ENCODE measurements at regions not wholly inside any gene's neighbourhood (a gene's known extent, or its start where the extent isn't known, plus 50 kb on each side); places are given as distances from the start of the nearest gene placed in this dataset.
"Not testable (repeated sequence)": the region's sequence is repeated elsewhere in the genome, so short reads cannot be mapped to it uniquely, and the experiment has no call there.

DNA sequence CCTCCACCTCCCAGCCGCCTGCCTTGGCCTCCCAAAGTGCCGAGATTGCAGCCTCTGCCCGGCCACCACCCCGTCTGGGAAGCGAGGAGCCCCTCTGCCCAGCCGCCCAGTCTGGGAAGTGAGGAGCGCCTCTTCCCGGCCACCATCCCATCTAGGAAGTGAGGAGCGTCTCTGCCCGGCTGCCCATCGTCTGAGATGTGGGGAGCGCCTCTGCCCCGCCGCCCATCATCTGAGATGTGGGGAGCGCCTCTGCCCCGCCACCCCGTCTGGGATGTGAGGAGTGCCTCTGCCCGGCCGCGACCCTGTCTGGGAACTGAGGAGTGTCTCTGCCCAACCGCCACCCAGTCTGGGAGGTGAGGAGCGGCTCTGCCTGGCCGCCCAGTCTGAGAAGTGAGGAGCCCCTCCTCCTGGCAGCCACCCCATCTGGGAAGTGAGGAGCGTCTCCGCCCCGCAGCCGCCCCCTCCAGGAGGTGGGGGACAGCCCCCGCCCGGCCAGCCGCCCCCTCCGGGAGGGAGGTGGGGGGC is 296.3 kb downstream of the HNRNPD start:
- DNase-seq (ENCODE audit: low spot score), result not testable (repeated sequence)

DNA sequence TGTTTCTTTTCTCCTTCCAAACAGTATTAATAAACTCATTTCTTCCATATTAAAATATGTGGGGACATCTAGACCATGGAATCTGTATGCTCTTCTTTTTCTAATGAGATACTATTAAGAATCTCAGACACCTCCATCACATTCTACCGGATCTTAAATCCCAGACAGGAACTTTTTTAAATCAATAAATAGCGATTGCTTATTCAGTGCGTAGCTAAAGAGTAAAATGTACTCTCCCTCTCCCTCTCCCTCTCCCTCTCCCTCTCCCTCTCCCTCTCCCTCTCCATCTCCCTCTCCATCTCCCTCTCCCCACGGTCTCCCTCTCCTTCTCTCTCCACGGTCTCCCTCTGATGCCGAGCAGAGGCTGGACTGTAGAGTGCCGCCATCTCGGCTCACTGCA is 297.0 kb downstream of the HNRNPD start:
- no peak for DNase-seq (ENCODE audit: low spot score)

DNA sequence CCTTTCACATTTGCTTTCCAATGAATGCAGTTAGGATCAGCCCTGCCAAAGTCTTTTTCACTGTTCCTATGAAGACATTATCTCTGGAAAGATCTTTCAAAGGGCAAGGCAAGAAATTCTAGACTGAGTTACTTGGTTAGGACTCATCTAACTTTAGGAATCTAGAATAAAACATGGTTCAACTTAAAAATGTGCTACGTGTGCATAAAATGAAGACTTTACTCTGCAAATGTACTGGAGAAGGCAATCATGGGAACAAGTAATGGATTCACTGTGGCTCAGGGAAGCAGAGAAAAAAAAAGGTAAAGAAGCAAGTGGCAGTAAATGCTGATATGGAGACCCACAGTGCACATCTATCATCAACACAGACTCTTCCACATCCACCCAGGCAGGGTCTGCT is 297.4 kb downstream of the HNRNPD start:
- DNase-seq (ENCODE audit: low spot score), result no peak

DNA sequence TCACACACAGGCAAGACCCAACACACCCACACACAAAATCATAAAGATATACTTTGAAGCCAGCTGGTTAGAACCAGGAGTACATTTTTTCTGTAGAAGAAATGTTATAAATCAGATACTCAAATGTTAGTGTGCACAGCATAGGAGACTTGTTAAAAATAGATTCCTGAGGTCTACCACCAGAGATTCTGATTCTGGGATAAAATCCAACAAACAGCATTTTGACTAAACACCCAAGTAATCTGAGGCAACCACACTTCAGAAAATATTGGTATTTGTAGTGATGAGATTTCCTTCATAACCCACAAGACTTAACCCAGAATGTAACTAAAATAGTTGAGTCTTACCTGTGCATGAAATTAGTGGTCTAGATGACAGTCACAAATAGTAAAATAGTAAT is 301.8 kb downstream of the HNRNPD start:
- DNase-seq (ENCODE audit: low spot score), result no peak

DNA sequence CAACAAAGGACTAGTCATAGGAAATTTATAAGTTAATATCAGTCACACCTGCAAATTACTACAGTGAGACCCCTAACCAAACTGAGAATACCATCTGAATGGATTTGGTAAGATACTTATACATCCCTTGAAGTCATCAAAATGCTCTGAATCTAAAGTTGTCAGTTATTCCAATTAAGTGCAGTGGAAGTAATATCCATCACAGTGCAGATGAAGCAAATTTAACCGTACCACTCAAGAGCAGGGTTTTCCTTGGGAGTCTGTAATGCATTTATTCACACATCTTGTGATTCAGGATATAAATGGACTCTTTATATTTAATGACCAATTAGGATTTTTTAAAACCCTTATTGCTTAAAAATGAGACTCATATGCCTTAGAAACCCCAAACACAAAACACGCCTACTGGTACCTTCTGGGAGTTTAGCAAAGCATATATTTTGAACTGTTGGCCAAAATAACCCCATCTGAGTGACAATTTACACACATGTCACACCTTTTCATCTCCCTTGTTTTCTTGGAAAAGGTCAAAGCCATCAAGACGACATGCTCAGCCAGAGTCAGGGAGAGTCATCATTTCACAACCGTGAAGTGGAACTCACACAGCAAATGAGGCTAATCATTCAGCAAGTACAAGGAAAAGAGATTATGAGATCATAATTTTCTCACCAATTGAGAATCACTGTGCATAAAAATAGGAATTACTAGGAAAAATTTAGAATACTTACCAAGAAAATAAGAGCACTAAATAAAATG is 303.7 kb downstream of the HNRNPD start:
- no peak for DNase-seq (ENCODE audit: low spot score)

DNA sequence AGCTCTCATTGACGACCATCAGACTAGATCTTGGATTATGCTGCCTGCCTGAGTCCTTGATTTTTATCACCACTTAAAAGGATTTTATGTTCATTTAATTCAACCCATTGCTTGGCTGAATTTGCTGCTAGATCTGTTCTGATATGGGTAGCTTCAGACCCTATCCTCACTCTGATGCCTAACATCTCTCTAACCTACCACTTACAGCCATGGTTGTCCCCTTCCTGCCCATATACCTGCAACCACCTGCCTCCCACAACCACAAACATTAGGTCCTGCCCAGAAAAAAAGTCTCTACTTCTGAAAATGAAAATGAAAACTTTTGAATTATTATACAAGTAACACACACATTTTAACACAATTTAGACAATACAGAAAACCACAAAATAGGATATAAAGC is 310.8 kb downstream of the HNRNPD start:
- no peak for DNase-seq (ENCODE audit: low spot score)

DNA sequence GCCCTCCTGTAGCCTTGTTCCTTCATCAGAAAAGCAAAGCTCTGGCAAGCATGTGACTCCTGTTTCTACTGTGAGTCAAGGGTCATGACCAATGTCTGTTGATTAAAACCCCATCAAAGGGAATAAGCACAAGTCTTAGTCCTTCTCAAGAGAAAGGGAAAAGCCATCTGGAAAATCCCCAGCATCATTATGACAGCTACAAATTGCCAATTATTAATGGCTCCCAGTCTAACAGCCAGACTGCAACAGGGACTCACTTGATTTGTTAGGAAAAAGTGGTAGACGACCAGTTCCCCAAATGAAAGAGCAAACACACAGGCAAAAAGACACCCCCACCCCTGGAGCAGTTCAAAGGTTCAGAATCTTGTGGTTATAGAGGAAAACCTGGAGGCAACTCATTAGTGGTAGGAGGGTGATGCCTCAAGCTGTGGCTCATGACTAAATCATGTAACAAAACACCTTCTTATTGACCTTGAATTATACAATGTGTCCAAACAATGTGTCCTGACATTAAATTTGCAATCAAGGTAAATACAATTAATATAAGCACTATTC is 315.7 kb downstream of the HNRNPD start:
- DNase-seq (ENCODE audit: low spot score), result no peak

DNA sequence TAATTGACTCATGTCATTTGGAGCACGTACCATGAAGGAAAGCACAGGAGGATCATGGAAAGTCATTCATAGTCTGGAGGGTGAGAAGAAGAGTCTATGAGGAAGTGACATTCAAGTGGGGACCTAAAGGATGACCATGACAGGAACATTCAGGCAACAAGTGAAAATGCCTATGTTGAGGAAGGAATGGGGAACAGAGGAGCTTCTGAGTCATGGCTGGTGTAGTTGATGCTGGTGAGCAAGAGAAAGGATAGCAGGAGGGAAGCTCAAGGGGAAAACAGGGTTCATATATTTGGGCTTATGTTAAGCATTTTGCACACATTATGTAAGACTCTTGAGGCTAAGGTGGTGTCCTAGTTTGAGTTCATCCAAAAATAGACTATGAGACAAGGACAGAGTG is 318.6 kb downstream of the HNRNPD start:
- DNase-seq (ENCODE audit: low spot score), result no peak

DNA sequence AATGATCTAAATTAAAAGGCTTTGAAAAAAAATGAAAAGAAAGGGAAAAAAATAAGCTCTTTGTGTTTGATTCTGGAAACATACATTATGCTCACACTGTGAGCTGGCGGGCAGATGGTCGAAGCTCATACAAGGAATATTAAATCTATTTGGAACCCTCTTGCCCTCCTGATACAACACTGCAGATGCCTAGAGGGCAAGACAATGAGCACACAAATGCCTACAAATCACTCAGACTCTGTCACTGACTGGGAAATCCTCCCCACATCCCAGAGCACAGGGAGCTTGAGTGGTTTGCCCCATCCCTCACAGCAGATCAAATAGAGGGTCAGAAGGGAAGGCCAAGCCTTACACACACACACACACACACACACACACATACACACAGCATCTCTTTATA is 320.4 kb downstream of the HNRNPD start:
- no peak for DNase-seq (ENCODE audit: low spot score)

DNA sequence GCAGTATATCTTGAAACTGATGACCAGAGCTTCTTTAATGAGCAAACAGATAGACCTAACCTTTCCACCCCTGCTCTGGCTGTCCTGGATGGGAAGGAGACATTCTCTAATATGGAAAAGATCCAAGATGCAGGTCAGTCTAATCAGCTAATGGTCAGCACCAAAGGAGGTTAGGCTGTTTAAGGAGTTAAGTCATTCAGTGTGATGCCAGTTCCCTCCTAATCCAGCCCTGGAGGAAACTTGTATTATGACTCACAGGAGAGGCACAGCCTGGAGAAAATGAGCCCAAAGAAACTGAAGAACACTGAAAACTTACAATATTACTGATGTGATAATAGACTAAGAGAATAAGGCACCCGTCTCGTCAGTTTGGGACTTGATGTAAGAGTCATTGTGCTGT is 323.0 kb downstream of the HNRNPD start:
- DNase-seq (ENCODE audit: low spot score), result no peak

DNA sequence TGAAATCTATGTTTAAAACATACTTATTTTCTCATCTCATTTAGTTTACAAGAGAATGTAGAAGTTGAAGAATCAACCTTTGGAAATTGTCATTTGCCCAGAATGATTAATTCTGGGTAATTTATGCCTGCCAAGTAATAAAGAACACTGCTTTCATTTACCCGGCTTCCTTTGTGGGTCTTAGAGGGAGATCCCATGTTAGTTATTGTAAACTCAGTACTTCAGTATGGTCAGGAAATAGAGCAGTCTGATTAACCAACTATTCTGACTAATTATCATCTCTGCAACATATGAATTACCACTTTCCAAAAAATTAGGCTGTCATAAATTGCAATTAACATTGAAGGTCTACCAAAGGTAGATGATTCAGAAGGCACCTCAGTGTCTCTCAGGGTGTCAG is 324.5 kb downstream of the HNRNPD start:
- no peak for DNase-seq (ENCODE audit: low spot score)

DNA sequence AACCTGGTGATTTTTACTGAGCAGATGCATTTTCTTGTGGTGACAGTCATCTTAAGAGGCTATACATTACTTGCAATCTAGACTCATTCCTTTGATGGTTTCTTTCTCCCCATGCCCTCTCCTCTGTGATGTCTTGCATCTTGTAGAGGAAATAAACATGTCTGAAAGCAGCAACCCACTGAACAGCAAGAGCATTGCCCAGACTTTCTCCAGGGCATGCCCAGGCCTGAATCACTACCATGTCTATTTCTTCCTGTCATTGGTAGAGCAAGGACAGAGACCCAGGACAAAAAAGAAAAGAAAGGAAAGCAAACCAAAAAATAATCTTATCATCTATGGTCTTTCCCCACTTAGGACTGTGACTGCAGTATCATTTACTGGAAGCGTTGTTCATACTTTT is 326.1 kb downstream of the HNRNPD start:
- no peak for DNase-seq (ENCODE audit: low spot score)

DNA sequence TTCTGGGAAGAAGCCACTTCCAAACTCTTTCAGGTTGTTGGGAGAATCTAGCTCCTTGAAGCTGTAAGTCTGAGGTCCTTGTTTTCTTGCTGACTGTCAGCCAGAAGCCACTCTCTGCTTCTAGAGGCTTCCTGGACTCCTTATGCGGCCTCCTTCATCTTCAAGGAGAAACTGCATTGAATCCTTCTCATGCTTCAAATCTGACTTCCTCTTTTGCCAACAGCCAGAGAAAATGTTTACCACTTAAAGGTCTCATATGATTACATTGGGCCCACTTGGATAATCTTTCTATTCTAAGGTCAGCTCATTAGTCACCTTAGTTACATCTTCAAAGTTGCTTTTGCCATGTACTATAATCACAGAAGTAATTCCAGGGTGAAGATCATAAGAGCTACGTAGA is 327.0 kb downstream of the HNRNPD start:
- DNase-seq (ENCODE audit: low spot score), result no peak

DNA sequence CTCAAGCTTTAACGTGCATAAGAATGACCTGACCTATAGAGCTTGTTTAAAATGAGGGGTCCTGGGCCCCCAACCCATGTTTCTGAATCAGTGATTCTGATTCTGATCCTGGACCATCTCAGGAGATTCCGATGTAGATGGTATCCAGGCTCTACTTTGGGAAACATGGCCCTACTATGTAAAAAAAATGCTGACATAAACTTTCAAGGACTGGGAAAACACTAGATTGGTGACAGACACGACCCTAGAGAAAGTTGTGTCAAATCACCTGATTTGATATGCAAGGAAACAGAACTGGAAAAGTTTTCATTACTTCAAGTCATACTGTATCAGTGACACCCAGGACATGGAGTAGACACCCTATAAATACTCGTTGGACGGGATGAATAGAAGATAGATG is 328.5 kb downstream of the HNRNPD start:
- DNase-seq (ENCODE audit: low spot score), result no peak

DNA sequence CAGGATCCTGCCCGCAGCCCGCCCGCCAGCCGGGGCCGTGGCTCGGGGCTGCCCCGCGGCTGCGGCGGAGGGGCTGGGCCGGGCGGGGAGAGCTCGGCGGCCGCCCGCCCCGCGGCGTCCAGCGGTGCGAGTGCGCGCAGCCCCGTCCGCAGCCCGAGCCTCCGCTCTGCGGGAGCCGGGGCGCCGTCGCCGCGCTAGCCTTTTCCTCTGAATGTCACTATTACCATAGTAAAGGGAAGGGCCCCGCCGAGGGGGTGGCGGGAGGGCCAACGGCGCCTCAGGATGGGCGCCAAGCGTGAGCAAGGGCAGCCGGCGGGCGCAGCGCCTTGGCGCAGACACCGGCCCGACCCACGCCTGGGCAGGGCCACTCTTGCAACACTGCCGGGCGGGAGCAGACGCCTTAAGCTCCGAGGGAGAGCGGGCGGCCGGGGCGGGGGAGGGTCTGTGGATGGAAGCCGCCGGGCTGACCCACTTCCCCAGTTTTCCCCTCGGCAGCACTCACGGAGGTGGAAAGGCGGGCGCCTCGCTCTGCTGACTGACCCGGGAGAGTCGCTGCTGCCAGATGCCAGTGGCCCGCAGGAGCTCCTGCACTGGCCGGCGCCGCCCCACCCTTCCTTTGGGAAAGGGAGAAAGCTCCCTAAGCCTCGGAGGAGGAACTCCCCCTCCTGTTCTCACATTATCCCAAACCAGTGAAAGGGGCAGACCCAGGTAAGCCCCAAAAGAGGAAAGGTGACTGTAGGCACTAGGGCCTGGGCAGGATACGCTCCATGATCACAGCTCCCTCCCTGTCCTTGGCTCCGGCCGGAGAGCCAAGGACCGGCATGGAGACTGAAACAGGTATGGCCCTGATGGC is 329.4 kb downstream of the HNRNPD start:
- peak; percentile 17 for DNase-seq (ENCODE audit: low spot score)

DNA sequence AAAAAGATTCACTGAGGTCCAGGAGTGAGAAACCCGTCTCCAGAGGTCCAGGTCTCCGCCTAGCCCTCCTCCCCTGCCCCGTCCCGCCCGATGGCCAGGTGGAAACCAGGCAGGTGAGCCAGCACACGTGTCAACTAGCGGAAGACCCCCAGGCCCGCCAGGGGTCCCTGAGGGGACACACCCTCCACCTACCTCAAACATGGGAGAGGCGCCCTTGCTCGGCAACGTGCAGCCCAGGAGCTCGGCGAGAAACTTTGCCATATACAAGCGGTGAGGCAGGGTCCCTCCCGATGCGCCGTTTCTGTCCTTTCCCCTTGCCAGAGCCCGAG is 330.0 kb downstream of the HNRNPD start:
- no peak for DNase-seq (ENCODE audit: low spot score)

DNA sequence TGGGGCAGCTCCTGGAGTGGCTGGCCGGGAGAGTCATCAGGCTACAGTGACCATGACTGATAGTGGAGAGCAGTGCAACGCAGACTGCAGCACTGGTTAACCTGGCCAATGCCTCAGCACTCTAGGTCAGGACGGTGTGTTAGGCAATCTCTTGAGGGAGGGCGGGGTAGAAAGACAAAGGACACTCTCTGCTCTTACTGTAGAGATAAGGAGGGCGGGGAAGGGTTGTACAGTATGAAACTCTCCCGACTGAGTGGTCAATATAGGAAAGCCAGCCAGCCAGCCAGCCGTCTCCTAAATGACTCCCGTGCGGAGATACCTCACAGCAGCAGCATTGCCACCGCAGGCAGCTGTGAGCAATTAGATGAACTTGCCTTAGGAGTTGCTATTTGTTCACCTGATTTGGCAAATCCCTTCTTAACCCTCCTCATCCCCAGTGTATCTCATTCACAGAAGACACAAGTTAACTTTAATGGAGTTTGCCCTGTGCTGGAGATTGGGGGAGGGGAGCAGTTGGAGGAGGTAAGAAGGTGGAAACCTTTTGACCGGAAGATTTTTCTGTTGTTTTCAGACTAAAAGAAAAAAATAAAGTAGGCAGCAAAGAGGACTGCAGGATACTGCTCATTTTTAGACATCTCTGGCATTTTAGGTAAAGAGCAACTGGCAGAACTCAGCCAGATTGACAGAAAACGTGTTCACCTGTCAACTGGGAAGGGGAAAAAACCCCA is 330.5 kb downstream of the HNRNPD start:
- DNase-seq (ENCODE audit: low spot score), result peak; percentile 56

DNA sequence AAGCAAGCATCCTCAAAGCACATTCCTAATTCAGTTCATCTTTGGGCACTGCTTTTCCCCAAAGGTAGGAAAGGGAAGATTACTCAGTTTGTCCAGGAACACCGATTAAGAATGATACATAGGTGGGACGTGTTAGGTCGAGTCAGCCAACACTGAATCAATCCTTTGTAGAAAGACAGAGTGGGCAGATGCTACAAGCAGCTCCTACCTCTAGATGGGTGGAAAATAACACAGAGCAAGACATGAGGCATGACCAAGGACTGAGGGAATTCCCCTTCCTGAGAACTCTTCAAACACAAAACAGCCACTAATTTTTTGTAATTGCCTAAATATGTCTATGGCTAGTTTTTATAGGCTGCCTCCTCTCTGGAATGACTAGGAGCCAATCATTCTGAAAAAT is 331.7 kb downstream of the HNRNPD start:
- no peak for DNase-seq (ENCODE audit: low spot score)

DNA sequence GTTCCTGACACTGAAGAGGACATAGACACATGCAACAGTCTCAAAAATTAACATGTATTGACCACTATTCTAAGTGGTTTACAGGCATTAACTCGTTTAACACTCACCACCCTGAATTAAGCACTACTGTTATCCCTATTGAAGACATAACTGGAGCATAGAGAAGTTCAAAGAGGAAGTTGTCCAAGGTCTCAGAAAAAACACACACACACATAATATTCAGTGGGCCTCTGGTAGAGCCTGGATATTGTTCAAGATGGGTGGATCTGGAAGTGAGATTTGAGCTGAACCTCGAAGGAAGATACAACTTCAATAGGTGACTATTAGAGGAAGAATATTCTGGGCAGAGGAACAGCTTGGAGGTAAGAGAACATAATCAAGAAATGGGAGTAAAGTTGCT is 334.9 kb downstream of the HNRNPD start:
- DNase-seq (ENCODE audit: low spot score), result no peak

DNA sequence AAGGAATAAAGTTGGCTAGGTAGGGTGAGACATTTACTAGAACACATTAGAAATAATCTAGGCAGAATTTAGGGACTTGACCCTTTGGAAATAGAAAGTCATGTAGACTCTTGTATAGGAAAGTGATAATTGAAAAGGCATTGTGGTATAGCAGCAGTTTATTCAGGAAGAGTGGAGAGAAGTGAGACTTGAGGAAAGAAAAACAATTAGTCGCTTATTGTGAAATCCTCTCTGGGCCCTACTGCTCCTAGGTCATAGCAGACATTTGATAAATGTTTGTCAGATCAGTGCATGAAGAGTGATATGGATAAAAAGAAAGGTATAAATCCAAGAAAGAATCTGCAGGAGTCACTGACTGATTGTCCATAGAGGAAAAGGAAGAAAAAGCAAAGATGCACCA is 337.6 kb downstream of the HNRNPD start:
- DNase-seq (ENCODE audit: low spot score), result no peak

DNA sequence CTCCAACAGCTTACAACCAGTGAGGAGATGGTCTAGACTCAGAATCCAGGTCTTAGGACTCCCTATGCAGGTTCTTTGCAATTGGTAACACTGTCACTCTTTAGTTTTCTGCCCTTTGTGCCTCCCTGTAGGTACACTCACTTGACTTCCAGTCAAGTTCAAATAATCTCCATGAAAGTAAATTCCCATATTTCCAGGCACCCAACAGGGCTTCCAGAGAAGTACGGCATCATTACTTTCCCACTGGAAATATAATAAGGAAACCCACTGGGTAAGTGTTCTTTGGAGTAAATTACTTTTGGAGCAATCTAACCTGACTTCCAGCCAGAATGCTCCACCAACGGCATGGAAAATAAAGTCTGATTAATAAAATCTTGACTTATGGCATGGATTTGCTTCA is 338.9 kb downstream of the HNRNPD start:
- DNase-seq (ENCODE audit: low spot score), result no peak

DNA sequence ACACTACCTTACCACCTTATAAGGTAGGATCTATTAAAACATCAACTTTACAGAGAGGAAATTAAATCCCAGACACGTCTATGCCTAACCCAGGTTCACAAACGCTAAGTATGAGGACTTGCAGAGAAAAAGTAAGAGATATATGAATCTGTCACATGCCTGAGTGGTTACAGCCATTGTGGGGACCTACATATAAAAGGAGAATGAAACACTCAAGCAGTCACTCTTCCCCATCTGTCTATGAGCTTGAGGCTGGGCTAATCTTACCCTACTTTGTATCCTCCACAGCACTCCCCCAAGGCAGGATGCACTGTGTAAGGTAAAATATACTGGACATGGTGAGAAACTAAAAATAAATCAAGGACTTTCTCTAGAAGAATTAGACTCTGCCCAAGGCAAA is 339.9 kb downstream of the HNRNPD start:
- no peak for DNase-seq (ENCODE audit: low spot score)
